HEK293 (cell line): ENCODE measurements at regions not wholly inside any gene's neighbourhood (a gene's known extent, or its start where the extent isn't known, plus 50 kb on each side); places are given as distances from the start of the nearest gene placed in this dataset.

Experiments used
- BCL11A ChIP-seq: fragments of 450-650 bp; formaldehyde crosslinking; IDR thresholded peaks from 2 replicates; pipeline ENCODE4 v1.5.1; 2016; ENCODE audit warnings: low read depth, missing biosample characterization, missing genetic modification characterization
- FEZF1 ChIP-seq: fragments of 450-650 bp; formaldehyde crosslinking; IDR thresholded peaks from 2 replicates; pipeline ENCODE4 v1.5.1; 2016; ENCODE audit warnings: missing biosample characterization, missing genetic modification characterization
- GLI4 ChIP-seq: fragments of 450-650 bp; formaldehyde crosslinking; IDR thresholded peaks from 2 replicates; pipeline ENCODE4 v1.5.1; 2016; ENCODE audit warnings: missing biosample characterization, missing genetic modification characterization
- OSR2 ChIP-seq: fragments of 450-650 bp; formaldehyde crosslinking; IDR thresholded peaks from 2 replicates; pipeline ENCODE4 v1.5.1; 2016; ENCODE audit warnings: missing biosample characterization, missing genetic modification characterization
- PRDM4 ChIP-seq: fragments of 450-650 bp; formaldehyde crosslinking; IDR thresholded peaks from 2 replicates; pipeline ENCODE4 v1.5.1; 2017; ENCODE audit warnings: missing biosample characterization, missing genetic modification characterization
- SETDB1 ChIP-seq: IDR thresholded peaks from one replicate; pipeline ENCODE4 v1.6.1; 2017; ENCODE audit warnings: mild to moderate bottlenecking, low read length, moderate library complexity, mixed read lengths; ENCODE audit not compliant: insufficient read length
- ZBTB21 ChIP-seq: fragments of 450-650 bp; formaldehyde crosslinking; IDR thresholded peaks from 2 replicates; pipeline ENCODE4 v1.5.1; 2017; ENCODE audit warnings: missing biosample characterization, missing genetic modification characterization
- ZFP3 ChIP-seq: fragments of 450-650 bp; formaldehyde crosslinking; IDR thresholded peaks from 2 replicates; pipeline ENCODE4 v1.5.1; 2016; ENCODE audit warnings: low read depth, missing biosample characterization, missing genetic modification characterization
- ZFP69B ChIP-seq: fragments of 450-650 bp; formaldehyde crosslinking; IDR thresholded peaks from 2 replicates; pipeline ENCODE4 v1.5.1; 2016; ENCODE audit warnings: missing biosample characterization, missing genetic modification characterization
- ZNF121 ChIP-seq: fragments of 450-650 bp; formaldehyde crosslinking; IDR thresholded peaks from 2 replicates; pipeline ENCODE4 v1.5.1; 2016; ENCODE audit warnings: missing biosample characterization, missing genetic modification characterization
- ZNF292 ChIP-seq: fragments of 450-650 bp; formaldehyde crosslinking; IDR thresholded peaks from 2 replicates; pipeline ENCODE4 v1.5.1; 2016; ENCODE audit warnings: low read depth, missing biosample characterization, missing genetic modification characterization, borderline replicate concordance
- ZNF324 ChIP-seq: fragments of 450-650 bp; formaldehyde crosslinking; IDR thresholded peaks from 2 replicates; pipeline ENCODE4 v1.5.1; 2016; ENCODE audit warnings: missing biosample characterization, missing genetic modification characterization
- ZNF335 ChIP-seq: fragments of 450-650 bp; formaldehyde crosslinking; conservative IDR thresholded peaks from 2 replicates; pipeline ENCODE4 v1.5.1; 2016; ENCODE audit warnings: missing biosample characterization, missing genetic modification characterization
- ZNF398 ChIP-seq: fragments of 450-650 bp; formaldehyde crosslinking; IDR thresholded peaks from 2 replicates; pipeline ENCODE4 v1.5.1; 2017; ENCODE audit warnings: missing biosample characterization, missing genetic modification characterization
- ZNF449 ChIP-seq: fragments of 450-650 bp; formaldehyde crosslinking; IDR thresholded peaks from 2 replicates; pipeline ENCODE4 v1.5.1; 2017; ENCODE audit warnings: missing biosample characterization, mild to moderate bottlenecking, missing genetic modification characterization, moderate library complexity
- ZNF501 ChIP-seq: fragments of 450-650 bp; formaldehyde crosslinking; IDR thresholded peaks from 2 replicates; pipeline ENCODE4 v1.5.1; 2016; ENCODE audit warnings: missing biosample characterization, missing genetic modification characterization
- ZNF639 ChIP-seq: fragments of 450-650 bp; formaldehyde crosslinking; IDR thresholded peaks from 2 replicates; pipeline ENCODE4 v1.5.1; 2016; ENCODE audit warnings: missing biosample characterization, missing genetic modification characterization
- ZNF76 ChIP-seq: fragments of 450-650 bp; formaldehyde crosslinking; IDR thresholded peaks from 2 replicates; pipeline ENCODE4; 2016; ENCODE audit warnings: low read depth, missing biosample characterization, missing genetic modification characterization, borderline replicate concordance
- ZNF791 ChIP-seq: fragments of 450-650 bp; formaldehyde crosslinking; IDR thresholded peaks from 2 replicates; pipeline ENCODE4 v1.5.1; 2016; ENCODE audit warnings: missing biosample characterization, missing genetic modification characterization
- ZNF792 ChIP-seq: fragments of 450-650 bp; formaldehyde crosslinking; IDR thresholded peaks from 2 replicates; pipeline ENCODE4 v1.5.1; 2016; ENCODE audit warnings: missing biosample characterization, missing genetic modification characterization
- TF ChIP-seq, protein P1 (sequence below): fragments of 450-650 bp; formaldehyde crosslinking; IDR thresholded peaks from 2 replicates; pipeline ENCODE4 v1.5.0; 2017; ENCODE audit warnings: missing biosample characterization, missing genetic modification characterization, borderline replicate concordance
- TF ChIP-seq, protein P2 (sequence below): fragments of 450-650 bp; formaldehyde crosslinking; IDR thresholded peaks from 2 replicates; pipeline ENCODE4 v1.5.1; 2016; ENCODE audit warnings: missing biosample characterization, missing genetic modification characterization
- TF ChIP-seq, protein P3 (sequence below): fragments of 450-650 bp; formaldehyde crosslinking; IDR thresholded peaks from 2 replicates; pipeline ENCODE4 v1.5.1; 2016; ENCODE audit warnings: missing biosample characterization, missing genetic modification characterization
- TF ChIP-seq, protein P4 (sequence below): fragments of 450-650 bp; formaldehyde crosslinking; IDR thresholded peaks from 2 replicates; pipeline ENCODE4 v1.5.1; 2016; ENCODE audit warnings: missing biosample characterization, missing genetic modification characterization

- TF ChIP-seq, protein P1, sequence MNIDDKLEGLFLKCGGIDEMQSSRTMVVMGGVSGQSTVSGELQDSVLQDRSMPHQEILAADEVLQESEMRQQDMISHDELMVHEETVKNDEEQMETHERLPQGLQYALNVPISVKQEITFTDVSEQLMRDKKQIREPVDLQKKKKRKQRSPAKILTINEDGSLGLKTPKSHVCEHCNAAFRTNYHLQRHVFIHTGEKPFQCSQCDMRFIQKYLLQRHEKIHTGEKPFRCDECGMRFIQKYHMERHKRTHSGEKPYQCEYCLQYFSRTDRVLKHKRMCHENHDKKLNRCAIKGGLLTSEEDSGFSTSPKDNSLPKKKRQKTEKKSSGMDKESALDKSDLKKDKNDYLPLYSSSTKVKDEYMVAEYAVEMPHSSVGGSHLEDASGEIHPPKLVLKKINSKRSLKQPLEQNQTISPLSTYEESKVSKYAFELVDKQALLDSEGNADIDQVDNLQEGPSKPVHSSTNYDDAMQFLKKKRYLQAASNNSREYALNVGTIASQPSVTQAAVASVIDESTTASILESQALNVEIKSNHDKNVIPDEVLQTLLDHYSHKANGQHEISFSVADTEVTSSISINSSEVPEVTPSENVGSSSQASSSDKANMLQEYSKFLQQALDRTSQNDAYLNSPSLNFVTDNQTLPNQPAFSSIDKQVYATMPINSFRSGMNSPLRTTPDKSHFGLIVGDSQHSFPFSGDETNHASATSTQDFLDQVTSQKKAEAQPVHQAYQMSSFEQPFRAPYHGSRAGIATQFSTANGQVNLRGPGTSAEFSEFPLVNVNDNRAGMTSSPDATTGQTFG (tag by site-specific recombination): 0 out of 2 replicates have a peak, but pooled peaks have one; percentile 14
- TF ChIP-seq, protein P2, sequence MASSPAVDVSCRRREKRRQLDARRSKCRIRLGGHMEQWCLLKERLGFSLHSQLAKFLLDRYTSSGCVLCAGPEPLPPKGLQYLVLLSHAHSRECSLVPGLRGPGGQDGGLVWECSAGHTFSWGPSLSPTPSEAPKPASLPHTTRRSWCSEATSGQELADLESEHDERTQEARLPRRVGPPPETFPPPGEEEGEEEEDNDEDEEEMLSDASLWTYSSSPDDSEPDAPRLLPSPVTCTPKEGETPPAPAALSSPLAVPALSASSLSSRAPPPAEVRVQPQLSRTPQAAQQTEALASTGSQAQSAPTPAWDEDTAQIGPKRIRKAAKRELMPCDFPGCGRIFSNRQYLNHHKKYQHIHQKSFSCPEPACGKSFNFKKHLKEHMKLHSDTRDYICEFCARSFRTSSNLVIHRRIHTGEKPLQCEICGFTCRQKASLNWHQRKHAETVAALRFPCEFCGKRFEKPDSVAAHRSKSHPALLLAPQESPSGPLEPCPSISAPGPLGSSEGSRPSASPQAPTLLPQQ: peak; percentile 78
- TF ChIP-seq, protein P3, sequence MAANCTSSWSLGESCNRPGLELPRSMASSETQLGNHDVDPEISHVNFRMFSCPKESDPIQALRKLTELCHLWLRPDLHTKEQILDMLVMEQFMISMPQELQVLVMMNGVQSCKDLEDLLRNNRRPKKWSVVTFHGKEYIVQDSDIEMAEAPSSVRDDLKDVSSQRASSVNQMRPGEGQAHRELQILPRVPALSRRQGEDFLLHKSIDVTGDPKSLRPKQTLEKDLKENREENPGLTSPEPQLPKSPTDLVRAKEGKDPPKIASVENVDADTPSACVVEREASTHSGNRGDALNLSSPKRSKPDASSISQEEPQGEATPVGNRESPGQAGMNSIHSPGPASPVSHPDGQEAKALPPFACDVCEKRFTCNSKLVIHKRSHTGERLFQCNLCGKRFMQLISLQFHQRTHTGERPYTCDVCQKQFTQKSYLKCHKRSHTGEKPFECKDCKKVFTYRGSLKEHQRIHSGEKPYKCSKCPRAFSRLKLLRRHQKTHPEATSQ (tag by site-specific recombination): no peak
- TF ChIP-seq FEZF1 (0 out of 2 replicates have a peak, but pooled peaks have one; percentile 7), ZNF335 (tag by site-specific recombination) (peak; percentile 62), GLI4 (tag by site-specific recombination) (peak; percentile 91; the same call in 1 of the 2 replicates), ZFP69B (tag by site-specific recombination) (peak; percentile 79), OSR2 (peak; percentile 21; the same call in 1 of the 2 replicates), PRDM4 (0 out of 2 replicates have a peak, but pooled peaks have one; percentile 29), ZNF791 (tag by site-specific recombination) (peak; percentile 57; the same call in 1 of the 2 replicates), ZNF639 (peak; percentile 96), ZNF449 (tag by site-specific recombination) (no peak), ZFP3 (tag by site-specific recombination) (no peak), SETDB1 (no peak), ZNF76 (tag by site-specific recombination) (peak; percentile 63; the same call in 1 of the 2 replicates), ZNF324 (peak; percentile 86), BCL11A (tag by site-specific recombination) (no peak), ZNF398 (tag by site-specific recombination) (peak; percentile 85), ZNF792 (tag by site-specific recombination) (no peak), ZNF501 (tag by site-specific recombination) (peak; percentile 86), ZNF292 (tag by site-specific recombination) (no peak), ZNF121 (tag by site-specific recombination) (no peak), ZBTB21 (no peak)
- TF ChIP-seq, protein P4, sequence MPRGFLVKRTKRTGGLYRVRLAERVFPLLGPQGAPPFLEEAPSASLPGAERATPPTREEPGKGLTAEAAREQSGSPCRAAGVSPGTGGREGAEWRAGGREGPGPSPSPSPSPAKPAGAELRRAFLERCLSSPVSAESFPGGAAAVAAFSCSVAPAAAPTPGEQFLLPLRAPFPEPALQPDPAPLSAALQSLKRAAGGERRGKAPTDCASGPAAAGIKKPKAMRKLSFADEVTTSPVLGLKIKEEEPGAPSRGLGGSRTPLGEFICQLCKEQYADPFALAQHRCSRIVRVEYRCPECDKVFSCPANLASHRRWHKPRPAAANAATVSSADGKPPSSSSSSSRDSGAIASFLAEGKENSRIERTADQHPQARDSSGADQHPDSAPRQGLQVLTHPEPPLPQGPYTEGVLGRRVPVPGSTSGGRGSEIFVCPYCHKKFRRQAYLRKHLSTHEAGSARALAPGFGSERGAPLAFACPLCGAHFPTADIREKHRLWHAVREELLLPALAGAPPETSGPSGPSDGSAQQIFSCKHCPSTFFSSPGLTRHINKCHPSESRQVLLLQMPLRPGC (tag by site-specific recombination): no peak; the same call in 1 of the 2 replicates
These were observed 62.9 kb upstream of the FAM171A1 start (continued) for GRCh38 chr10:15433850-15434537.
